ENCODE measurements at regions not wholly inside any gene's neighbourhood (a gene's known extent, or its start where the extent isn't known, plus 50 kb on each side); places are given as distances from the start of the nearest gene placed in this dataset.

GRCh38 chr13:88701551-88701950 lies 1030.4 kb downstream of the SLITRK5 start:
- H3K4me1 ChIP-seq: no peaks in the 10 kb centered on the region
- TF ChIP-seq, protein P1, sequence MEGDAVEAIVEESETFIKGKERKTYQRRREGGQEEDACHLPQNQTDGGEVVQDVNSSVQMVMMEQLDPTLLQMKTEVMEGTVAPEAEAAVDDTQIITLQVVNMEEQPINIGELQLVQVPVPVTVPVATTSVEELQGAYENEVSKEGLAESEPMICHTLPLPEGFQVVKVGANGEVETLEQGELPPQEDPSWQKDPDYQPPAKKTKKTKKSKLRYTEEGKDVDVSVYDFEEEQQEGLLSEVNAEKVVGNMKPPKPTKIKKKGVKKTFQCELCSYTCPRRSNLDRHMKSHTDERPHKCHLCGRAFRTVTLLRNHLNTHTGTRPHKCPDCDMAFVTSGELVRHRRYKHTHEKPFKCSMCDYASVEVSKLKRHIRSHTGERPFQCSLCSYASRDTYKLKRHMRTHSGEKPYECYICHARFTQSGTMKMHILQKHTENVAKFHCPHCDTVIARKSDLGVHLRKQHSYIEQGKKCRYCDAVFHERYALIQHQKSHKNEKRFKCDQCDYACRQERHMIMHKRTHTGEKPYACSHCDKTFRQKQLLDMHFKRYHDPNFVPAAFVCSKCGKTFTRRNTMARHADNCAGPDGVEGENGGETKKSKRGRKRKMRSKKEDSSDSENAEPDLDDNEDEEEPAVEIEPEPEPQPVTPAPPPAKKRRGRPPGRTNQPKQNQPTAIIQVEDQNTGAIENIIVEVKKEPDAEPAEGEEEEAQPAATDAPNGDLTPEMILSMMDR (IDR thresholded peaks at IDR 0.05): no peak
- no peaks in the 10 kb centered on the region for H3K9me3 ChIP-seq
- no peak for ATAC-seq
- no peaks in the 10 kb centered on the region for H3K36me3 ChIP-seq
- no peaks in the 10 kb centered on the region for H3K27me3 ChIP-seq (ENCODE audit: low read depth)
- no peak overlapping the region for H3K4me3 ChIP-seq
- H3K27ac ChIP-seq: no peak overlapping the region
- intact Hi-C loops (cut with DNase I): no loop called here
- DNase-seq: no peak

- no peak overlapping the region for H3K27ac ChIP-seq
- no peaks in the 10 kb centered on the region for H3K4me1 ChIP-seq
- TF ChIP-seq, protein P1 (IDR thresholded peaks at IDR 0.05): no peak
- ATAC-seq (no peak), DNase-seq (no peak)
- H3K9me3 ChIP-seq: no peaks in the 10 kb centered on the region
- peak overlapping the region; percentile 38 for H3K4me3 ChIP-seq
- intact Hi-C loops (cut with DNase I): no loop called here
- H3K36me3 ChIP-seq: no peaks in the 10 kb centered on the region
- no peaks in the 10 kb centered on the region for H3K27me3 ChIP-seq (ENCODE audit: low read depth)
These were observed 1033.6 kb downstream of the SLITRK5 start for GRCh38 chr13:88704600-88705275.

DNA sequence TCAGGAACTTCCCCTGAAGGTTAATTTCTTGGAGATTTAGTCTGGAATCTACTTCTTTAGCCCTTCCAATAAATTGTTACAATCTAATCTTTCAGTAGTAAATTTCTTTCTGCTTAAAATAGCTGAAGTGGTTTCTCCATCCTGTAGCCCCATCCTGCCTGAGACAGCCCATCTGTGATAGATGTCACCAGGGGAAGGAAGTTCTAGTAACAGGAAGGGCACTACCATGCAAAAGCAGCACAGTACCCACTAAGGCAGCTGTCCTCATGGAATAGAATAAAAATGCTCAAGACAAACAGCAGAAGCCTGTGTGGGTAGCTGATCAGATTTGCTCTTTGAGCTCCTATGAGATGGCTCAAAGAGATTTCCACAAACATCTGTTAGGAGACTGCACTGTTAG lies 1036.5 kb downstream of the SLITRK5 start:
- ATAC-seq: no peak
- DNase-seq: no peak
- no peak overlapping the region for H3K27ac ChIP-seq
- TF ChIP-seq, protein P1 (IDR thresholded peaks at IDR 0.05): no peak
- no peaks in the 10 kb centered on the region for H3K9me3 ChIP-seq
- H3K27me3 ChIP-seq (ENCODE audit: low read depth): no peaks in the 10 kb centered on the region
- intact Hi-C loops (cut with DNase I): no loop called here
- H3K4me3 ChIP-seq: no peak overlapping the region
- no peaks in the 10 kb centered on the region for H3K4me1 ChIP-seq
- H3K36me3 ChIP-seq: no peaks in the 10 kb centered on the region

- no peak for DNase-seq
- Histone ChIP-seq H3K27me3 (ENCODE audit: low read depth) (no peaks in the 10 kb centered on the region), H3K27ac (no peak overlapping the region), H3K36me3 (no peaks in the 10 kb centered on the region), H3K4me3 (no peak overlapping the region), H3K4me1 (no peaks in the 10 kb centered on the region), H3K9me3 (no peaks in the 10 kb centered on the region)
- no peak for ATAC-seq
- intact Hi-C loops (cut with DNase I): no loop called here
- TF ChIP-seq, protein P1 (IDR thresholded peaks at IDR 0.05): no peak
These were observed 1046.8 kb downstream of the SLITRK5 start for GRCh38 chr13:88717946-88718345.

DNA sequence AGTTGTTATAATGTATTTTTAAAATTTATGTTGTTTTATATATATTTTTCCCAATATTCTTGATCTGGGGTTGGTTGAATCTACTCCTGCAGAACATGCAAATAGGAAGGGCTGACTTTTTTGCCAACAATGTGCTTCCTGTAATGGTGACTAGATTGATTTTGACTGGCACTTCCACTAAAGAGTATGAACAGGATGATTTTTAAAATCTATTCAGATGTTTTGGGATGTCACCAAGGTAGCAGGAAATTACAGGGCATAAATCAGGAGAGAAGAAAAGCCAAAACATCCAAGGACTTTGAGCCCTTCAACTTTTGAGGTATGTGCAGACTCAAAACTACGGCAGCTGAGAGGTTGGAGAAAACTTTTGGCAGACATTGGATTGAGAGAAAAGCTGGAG lies 1047.6 kb downstream of the SLITRK5 start:
- Histone ChIP-seq H3K4me3 (no peak overlapping the region), H3K4me1 (no peaks in the 10 kb centered on the region), H3K27ac (no peak overlapping the region), H3K36me3 (no peaks in the 10 kb centered on the region), H3K9me3 (no peaks in the 10 kb centered on the region), H3K27me3 (ENCODE audit: low read depth) (no peaks in the 10 kb centered on the region)
- intact Hi-C loops (cut with DNase I): no loop called here
- TF ChIP-seq, protein P1 (IDR thresholded peaks at IDR 0.05): no peak
- no peak for ATAC-seq
- no peak for DNase-seq

Data from lower lobe of right lung (tissue), 2 donors.